ENCODE measurements at regions not wholly inside any gene's neighbourhood (a gene's known extent, or its start where the extent isn't known, plus 50 kb on each side); places are given as distances from the start of the nearest gene placed in this dataset.

DNA sequence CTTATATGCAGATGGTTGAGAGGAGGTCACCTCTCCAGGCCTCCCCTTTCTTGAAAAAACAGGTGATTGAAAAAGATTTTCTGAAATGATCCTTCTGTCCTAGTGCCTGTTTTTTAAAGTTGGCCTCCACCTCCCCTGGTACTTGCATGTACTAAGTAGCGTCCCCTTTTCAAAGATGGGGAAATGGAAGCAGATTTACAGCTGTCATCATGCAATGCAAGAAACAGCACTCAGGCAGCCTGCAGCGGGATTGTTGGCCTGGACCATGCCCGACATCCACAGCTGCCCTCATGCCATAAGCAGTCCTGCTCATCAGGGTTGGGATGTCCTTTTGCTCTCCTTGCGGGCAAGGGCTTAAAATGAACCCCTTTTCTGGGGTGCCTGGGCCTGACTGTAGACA lies 127.2 kb upstream of the MGMT start:
- no peak overlapping the region for H3K4me3 ChIP-seq (ENCODE audit: low read depth, low read length)

DNA sequence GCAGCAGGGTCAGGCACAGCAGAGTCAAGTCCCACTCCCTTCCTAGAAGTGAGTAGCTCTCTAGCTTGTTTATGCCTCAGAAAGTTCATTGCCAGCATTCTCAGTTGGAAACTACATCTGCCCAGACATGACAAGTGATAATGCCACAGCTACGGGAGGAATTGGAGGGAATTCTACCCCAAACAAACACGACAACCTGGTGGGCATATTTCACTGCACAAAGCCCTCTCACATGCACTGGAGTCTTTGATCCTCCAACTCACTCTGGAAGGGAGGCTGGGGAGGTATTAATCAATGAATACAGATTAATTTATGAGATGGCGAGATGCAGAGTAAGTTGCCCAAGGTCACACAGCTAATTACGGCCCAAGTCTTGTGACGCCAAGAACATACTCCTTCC lies 126.0 kb upstream of the MGMT start:
- Histone ChIP-seq H3K4me3 (ENCODE audit: low read depth, low read length) (no peak overlapping the region), H3K36me3 (ENCODE audit: insufficient read depth) (no peaks in the 10 kb centered on the region), H3K27ac (ENCODE audit: low read depth) (no peak overlapping the region), H3K4me1 (ENCODE audit: insufficient read depth) (no peaks in the 10 kb centered on the region)
- DNase-seq (ENCODE audit: extremely low spot score) = no peak
- WGBS = 84% methylated on average over 5 of the region's 5 CpGs

More for the DNA sequence above, 127.2 kb upstream of the MGMT start:
- Histone ChIP-seq H3K27ac (ENCODE audit: low read depth) (no peak overlapping the region), H3K36me3 (ENCODE audit: insufficient read depth) (no peaks in the 10 kb centered on the region), H3K4me1 (ENCODE audit: insufficient read depth) (no peaks in the 10 kb centered on the region)
- WGBS = 97% methylated on average over 4 of the region's 4 CpGs
- no peak for DNase-seq (ENCODE audit: extremely low spot score)

DNA sequence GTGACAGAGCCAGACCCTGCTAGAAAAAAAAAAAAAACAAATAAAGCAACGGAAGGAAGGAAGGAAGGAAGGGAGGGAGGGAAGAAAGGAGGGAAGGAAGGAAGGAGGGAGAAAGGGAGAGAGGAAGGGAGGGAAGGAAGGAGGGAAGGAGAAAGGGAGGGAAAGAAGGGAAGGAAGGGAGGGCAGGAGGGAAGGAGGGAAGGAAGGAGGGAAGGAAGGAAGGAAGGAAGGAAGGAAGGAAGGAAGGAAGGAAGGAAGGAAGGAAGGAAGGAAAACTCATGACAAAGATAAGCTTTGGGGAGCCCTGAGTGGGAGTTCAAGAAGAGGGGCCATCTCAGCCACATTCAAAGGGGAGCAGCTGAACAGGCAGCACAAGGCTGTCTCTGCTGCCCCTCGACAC lies 124.7 kb upstream of the MGMT start:
- Histone ChIP-seq H3K27ac (ENCODE audit: low read depth) (no peak overlapping the region), H3K4me1 (ENCODE audit: insufficient read depth) (no peaks in the 10 kb centered on the region), H3K36me3 (ENCODE audit: insufficient read depth) (no peaks in the 10 kb centered on the region), H3K4me3 (ENCODE audit: low read depth, low read length) (no peak overlapping the region)
- WGBS = 72% methylated on average over 2 of the region's 2 CpGs
- DNase-seq (ENCODE audit: extremely low spot score) = no peak

DNA sequence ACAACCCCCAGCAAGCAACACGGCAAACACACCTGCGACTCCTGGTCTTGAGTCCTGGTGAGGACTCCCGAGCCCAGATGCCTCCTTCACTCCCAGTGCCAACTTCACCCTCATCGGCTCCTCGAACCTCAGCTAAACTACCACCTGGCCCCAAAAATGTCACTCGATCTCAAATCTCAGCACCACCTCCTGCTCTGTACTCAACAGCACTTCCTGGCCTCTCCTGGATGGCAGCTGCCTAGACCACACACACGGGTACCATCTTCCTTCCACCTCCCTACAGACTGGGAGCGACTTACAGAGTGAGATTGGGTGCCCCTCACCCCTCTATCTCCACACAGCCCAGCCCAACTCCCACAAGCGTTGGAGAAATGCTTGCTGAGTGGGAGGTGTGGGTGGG lies 123.9 kb upstream of the MGMT start:
- no peak overlapping the region for H3K27ac ChIP-seq (ENCODE audit: low read depth)
- H3K4me1 ChIP-seq (ENCODE audit: insufficient read depth) = no peaks in the 10 kb centered on the region
- no peaks in the 10 kb centered on the region for H3K36me3 ChIP-seq (ENCODE audit: insufficient read depth)
- 94% methylated on average over 9 of the region's 9 CpGs for WGBS
- H3K4me3 ChIP-seq (ENCODE audit: low read depth, low read length) = no peak overlapping the region
- DNase-seq (ENCODE audit: extremely low spot score) = no peak

DNA sequence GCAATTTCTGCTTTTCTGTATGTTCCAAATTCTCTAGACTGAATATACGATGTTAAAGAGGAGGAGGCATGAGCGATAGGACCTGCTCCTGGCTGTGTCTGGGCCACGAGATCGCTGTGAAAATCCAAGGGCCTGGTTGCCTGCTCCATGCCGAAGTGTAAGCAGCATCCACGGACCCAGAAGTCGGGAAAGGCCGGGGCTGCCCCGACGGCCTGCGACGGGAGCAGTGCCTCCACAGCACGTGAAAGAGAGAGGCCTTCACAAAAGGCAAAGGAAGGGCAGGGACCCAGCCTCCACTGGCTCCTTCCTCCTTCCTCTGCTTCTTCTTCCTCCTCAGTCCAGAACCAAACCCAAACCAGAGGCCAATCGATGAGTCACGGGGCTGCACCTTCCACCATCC lies 122.9 kb upstream of the MGMT start:
- Histone ChIP-seq H3K4me3 (ENCODE audit: low read depth, low read length) (no peak overlapping the region), H3K36me3 (ENCODE audit: insufficient read depth) (no peaks in the 10 kb centered on the region), H3K4me1 (ENCODE audit: insufficient read depth) (no peaks in the 10 kb centered on the region), H3K27ac (ENCODE audit: low read depth) (no peak overlapping the region)
- no peak for DNase-seq (ENCODE audit: extremely low spot score)
- WGBS = 95% methylated on average over 15 of the region's 15 CpGs

DNA sequence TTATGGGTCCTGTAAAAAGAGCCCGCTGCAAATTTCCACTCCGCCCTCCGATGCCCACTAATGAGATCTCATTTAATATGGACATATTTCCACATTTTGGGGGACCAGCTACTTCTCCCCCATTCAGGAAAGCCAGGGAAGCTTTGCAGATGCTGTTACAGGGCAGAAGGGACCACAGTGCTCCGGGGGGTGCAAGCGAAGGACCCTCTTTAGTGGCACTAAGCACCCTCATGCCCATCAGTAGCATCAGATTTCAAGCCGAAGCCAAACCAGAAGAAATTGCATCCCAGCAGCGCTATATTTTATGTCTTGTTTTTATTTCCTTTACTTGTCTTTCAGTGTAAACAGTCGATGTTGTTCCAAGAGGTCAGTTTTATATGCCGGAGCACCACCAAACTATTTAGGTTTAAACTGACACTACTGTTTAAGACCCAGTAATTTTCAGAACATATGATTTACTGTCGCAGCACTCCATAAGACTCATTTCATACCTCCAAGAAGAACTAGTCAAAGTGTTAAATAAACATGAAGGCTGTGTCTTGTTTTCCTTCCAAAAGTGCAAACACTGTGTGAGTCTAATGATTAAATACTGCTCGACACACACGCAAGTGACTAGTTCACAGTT lies 122.2 kb upstream of the MGMT start:
- H3K4me3 ChIP-seq (ENCODE audit: low read depth, low read length) = no peak overlapping the region
- H3K36me3 ChIP-seq (ENCODE audit: insufficient read depth) = no peaks in the 10 kb centered on the region
- WGBS = 66% methylated on average over 12 of the region's 12 CpGs

DNA sequence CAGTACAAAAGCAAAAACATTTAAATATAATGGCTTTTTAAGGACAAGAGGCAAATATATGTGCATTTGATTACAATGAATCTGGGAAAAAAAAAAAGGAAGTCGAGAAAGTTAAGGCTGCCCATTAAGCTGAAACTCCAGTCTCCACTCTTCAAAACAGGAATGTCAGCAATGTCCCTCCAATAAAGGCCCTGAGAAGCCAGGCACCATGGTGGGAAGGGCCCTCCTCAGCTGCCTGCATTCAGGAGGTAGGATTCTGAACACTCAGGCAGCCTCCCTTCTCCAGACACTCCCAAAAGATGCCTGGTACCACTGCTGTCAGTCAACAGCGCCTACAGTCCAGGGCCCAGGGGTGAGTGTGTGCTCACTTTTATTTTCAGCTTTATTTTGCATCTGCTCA lies 121.3 kb upstream of the MGMT start:
- H3K36me3 ChIP-seq (ENCODE audit: insufficient read depth) = no peaks in the 10 kb centered on the region
- 80% methylated on average over 2 of the region's 2 CpGs for WGBS
- H3K27ac ChIP-seq (ENCODE audit: low read depth) = no peak overlapping the region
- no peaks in the 10 kb centered on the region for H3K4me1 ChIP-seq (ENCODE audit: insufficient read depth)
- no peak for DNase-seq (ENCODE audit: extremely low spot score)
- no peak overlapping the region for H3K4me3 ChIP-seq (ENCODE audit: low read depth, low read length)

More for the DNA sequence above, 122.2 kb upstream of the MGMT start:
- H3K4me1 ChIP-seq (ENCODE audit: insufficient read depth) = no peaks in the 10 kb centered on the region
- no peak overlapping the region for H3K27ac ChIP-seq (ENCODE audit: low read depth)
- DNase-seq (ENCODE audit: extremely low spot score) = no peak

DNA sequence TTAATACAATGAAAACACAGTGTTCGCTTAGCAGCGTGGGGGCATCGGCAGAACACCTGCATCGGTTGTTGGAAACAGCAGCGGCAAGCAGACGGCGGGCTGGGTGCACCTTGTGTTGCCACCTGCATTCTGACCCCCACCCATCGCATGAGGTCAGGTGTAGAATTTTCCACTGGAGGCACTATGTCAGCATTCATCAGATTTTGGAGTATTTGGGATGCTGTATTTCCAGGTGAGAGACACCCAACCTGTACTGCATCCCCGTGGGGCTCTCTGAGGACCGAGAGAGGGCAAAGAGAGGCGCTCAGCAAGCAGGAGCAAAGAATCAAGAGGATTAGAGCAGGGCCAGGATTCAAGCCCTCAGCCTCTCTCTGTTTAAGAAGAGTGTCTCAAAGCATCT lies 116.4 kb upstream of the MGMT start:
- no peaks in the 10 kb centered on the region for H3K4me1 ChIP-seq (ENCODE audit: insufficient read depth)

DNA sequence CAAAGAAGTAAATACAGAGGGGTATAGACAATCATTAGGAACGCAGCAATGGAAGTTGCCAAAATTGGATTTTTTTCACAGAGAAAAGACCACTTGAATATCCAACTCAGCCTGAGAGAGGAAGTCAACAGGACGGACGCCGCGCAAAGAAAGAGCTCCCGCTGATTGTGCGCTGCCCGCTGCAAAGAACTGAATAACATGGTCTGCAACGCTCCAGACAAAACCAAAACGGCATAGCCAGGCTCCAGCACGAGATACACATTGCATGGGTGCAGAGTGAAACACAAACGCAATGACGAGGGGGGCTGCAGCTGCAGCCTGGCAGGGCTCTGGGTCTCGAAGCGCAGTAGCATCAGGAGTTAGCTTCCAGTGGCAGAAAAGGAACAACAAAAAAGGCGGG lies 113.9 kb upstream of the MGMT start:
- WGBS = 91% methylated on average over 16 of the region's 16 CpGs
- no peak overlapping the region for H3K4me3 ChIP-seq (ENCODE audit: low read depth, low read length)
- H3K27ac ChIP-seq (ENCODE audit: low read depth) = no peak overlapping the region
- no peak for DNase-seq (ENCODE audit: extremely low spot score)
- H3K4me1 ChIP-seq (ENCODE audit: insufficient read depth) = no peaks in the 10 kb centered on the region
- no peaks in the 10 kb centered on the region for H3K36me3 ChIP-seq (ENCODE audit: insufficient read depth)

More for the DNA sequence above, 116.4 kb upstream of the MGMT start:
- no peak overlapping the region for H3K4me3 ChIP-seq (ENCODE audit: low read depth, low read length)
- no peak for DNase-seq (ENCODE audit: extremely low spot score)
- H3K36me3 ChIP-seq (ENCODE audit: insufficient read depth) = no peaks in the 10 kb centered on the region
- WGBS = 87% methylated on average over 11 of the region's 11 CpGs
- H3K27ac ChIP-seq (ENCODE audit: low read depth) = no peak overlapping the region

DNA sequence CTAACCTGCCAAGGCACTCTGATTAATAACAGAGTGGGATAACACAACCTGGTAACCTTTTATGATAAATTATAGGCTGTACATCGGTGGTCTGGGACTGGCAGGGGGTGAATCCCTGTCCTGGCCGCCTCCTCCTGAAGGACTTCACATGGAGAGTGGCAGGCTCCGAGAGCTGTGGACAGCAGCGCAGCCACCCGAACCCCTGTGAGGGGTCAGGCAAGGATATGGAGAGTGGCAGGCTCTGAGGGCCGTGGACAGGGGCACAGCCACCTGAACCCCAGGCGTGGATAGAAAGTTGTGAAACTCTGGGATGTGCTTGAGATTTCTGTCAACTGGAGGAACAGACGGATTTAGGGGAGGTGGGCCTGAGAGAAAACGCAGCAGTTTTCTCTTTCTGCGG lies 107.0 kb upstream of the MGMT start:
- Histone ChIP-seq H3K4me3 (ENCODE audit: low read depth, low read length) (no peak overlapping the region), H3K36me3 (ENCODE audit: insufficient read depth) (no peaks in the 10 kb centered on the region), H3K27ac (ENCODE audit: low read depth) (no peak overlapping the region), H3K4me1 (ENCODE audit: insufficient read depth) (no peaks in the 10 kb centered on the region)
- DNase-seq (ENCODE audit: extremely low spot score) = no peak
- WGBS = 88% methylated on average over 10 of the region's 10 CpGs

DNA sequence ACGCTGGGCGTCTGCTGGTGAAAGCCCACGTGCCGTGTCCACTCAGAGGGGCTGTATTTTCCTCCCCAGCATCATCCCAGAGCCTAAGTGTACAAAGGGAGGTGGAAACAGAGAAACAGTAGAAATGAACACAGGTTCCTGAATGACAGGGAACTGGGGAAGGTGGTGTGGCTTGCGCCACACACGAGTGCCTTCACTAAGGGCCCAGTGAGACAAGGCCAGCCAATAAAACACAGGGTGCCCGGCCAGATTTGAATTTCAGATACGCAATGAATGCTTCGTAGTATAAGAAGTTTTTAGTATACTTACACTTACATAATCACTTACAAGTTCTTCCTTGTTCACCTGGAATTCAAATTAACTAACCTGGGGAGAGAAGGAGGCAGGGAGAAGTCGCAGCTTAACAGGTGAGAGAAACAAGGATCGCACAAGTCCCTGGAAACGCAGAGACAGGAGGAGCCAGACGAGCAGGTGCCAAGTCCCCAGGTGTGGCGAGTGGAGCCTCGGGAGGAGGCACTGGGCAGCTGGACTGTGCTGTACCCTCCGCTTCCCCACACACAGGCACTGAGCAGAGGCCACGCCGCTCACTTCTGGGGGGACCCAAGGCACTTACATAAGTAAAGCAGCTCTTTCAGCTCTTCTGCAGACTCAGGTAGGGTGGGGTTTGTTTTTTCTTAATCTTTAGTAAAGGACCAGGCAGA lies 105.2 kb upstream of the MGMT start:
- H3K27ac ChIP-seq (ENCODE audit: low read depth) = no peak overlapping the region
- no peaks in the 10 kb centered on the region for H3K4me1 ChIP-seq (ENCODE audit: insufficient read depth)
- 87% methylated on average over 18 of the region's 18 CpGs for whole genome bisulfite sequencing
- H3K36me3 ChIP-seq (ENCODE audit: insufficient read depth) = no peaks in the 10 kb centered on the region
- H3K4me3 ChIP-seq (ENCODE audit: low read depth, low read length) = no peak overlapping the region
- DNase-seq (ENCODE audit: extremely low spot score) = no peak

DNA sequence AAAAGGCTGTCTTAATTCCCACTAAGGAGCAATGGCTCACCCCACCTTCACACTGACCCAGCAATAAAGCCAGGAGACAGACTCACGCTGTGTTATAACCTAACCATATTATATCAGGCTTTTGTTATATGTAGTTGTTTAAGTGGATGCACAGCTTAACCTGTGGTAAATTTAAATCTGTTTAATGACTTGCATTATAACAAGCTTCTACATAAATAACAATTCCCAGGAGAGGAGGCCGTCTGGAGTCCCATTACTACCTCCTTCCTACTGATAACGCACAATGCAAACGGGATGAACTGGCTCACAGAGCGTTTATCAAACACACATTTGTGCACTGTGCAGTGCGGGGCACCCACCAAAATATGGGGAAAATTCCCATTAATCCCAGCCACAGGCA lies 102.1 kb upstream of the MGMT start:
- Histone ChIP-seq H3K4me1 (ENCODE audit: insufficient read depth) (no peaks in the 10 kb centered on the region), H3K27ac (ENCODE audit: low read depth) (no peak overlapping the region), H3K4me3 (ENCODE audit: low read depth, low read length) (no peak overlapping the region), H3K36me3 (ENCODE audit: insufficient read depth) (no peaks in the 10 kb centered on the region)
- WGBS = 85% methylated on average over 6 of the region's 6 CpGs
- DNase-seq (ENCODE audit: extremely low spot score) = no peak

DNA sequence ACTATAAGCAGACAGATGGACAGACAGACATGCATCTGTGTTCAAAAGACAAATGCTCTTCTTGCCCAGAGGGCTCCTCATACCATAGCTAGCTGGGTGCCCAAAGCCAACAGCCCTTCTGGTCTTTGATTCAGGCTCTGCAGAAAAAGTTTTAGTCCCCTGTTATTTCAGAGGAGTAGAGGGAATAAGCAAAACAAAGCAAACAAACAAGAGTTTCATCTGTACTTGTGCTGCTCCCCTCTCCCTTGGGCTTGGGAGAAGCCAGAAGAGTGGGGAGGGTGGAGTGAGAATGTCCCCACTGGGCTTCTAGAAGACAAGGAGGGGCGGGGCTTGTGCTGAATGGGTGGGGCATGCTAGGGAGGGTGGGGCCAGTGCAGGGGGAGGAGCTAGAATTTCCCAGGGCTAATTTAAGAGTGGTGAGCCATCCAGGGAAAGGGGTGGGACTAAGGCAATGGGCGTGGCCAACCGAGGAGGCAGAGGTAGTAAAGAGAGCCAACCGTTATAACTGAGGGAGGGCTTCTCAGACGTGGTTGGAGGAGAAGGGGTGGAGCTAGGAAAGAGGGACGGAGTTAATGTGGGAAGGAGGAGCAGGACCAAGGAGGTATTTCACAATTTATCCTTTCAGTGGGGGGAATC lies 101.2 kb upstream of the MGMT start:
- no peak for DNase-seq (ENCODE audit: extremely low spot score)
- H3K36me3 ChIP-seq (ENCODE audit: insufficient read depth) = no peaks in the 10 kb centered on the region
- WGBS = 89% methylated on average over 6 of the region's 6 CpGs
- H3K4me1 ChIP-seq (ENCODE audit: insufficient read depth) = no peaks in the 10 kb centered on the region
- H3K27ac ChIP-seq (ENCODE audit: low read depth) = no peak overlapping the region
- H3K4me3 ChIP-seq (ENCODE audit: low read depth, low read length) = no peak overlapping the region

DNA sequence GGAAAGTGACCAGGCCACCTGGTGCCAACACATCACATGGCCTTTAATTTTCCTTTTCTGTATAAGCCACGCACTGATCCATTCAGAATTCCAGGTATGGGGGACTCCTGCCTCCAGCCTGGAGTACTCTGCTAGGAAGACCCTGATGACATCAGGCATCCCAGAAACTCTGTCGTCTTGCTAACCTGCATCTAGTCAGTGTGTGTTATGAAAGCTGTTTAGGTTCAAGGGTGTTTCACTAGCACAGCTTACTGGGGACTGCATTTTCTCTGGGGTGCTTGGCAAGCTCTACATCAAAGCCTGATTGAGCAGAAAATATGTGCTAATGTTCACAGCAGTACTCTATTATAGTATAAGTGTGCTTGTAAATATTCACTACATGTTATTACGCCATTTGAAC lies 100.6 kb upstream of the MGMT start:
- no peak overlapping the region for H3K27ac ChIP-seq (ENCODE audit: low read depth)
- H3K36me3 ChIP-seq (ENCODE audit: insufficient read depth) = no peaks in the 10 kb centered on the region
- 84% methylated on average over 3 of the region's 3 CpGs for WGBS
- no peak overlapping the region for H3K4me3 ChIP-seq (ENCODE audit: low read depth, low read length)
- no peak for DNase-seq (ENCODE audit: extremely low spot score)
- H3K4me1 ChIP-seq (ENCODE audit: insufficient read depth) = no peaks in the 10 kb centered on the region
